GM12878 (cell line): ENCODE measurements at regions not wholly inside any gene's neighbourhood (a gene's known extent, or its start where the extent isn't known, plus 50 kb on each side); places are given as distances from the start of the nearest gene placed in this dataset.

Source experiments
- ATAC-seq: fragments of 200-7000 bp; cut with Tn5 transposase; 3 replicates; pipeline ENCODE4 v1.9.1; 2020; ENCODE audit warnings: mild to moderate bottlenecking, moderate library complexity
- BruUV-seq: library from RNA; stranded (reverse); fragments of 400-500 nt; replicated peaks from 2 replicates; lab custom pipeline; 2021; lab: Mats Ljungman, UMichigan
- CTCF ChIA-PET: fragments of 300-600 bp; sonication (Branson Sonifier 250); formaldehyde crosslinking; extraction: SDS; loops from one replicate; lab custom pipeline; 2021; ENCODE audit warnings: inconsistent platforms; lab: Yijun Ruan, JAX
- POLR2A ChIA-PET: fragments of 350-600 bp; formaldehyde crosslinking; extraction: SDS; loops from one replicate; lab custom pipeline; 2021; ENCODE audit warnings: inconsistent platforms; lab: Charles Lee
- RAD21 ChIA-PET: fragments of 300-600 bp; sonication (Branson Sonifier 250); formaldehyde crosslinking; loops from one replicate; lab custom pipeline; 2023; ENCODE audit warnings: antibody characterized with exemption; ENCODE audit not compliant: unreplicated experiment; lab: Charles Lee
- SMC1A ChIA-PET: fragments of 300-600 bp; sonication (Branson Sonifier 250); formaldehyde crosslinking; loops from one replicate; lab custom pipeline; 2023; ENCODE audit not compliant: unreplicated experiment, uncharacterized antibody; lab: Charles Lee
- DNase-seq: peaks from one replicate; pipeline ENCODE4 v3.0.0-alpha.2; 2011; ENCODE audit warnings: low read depth, low spot score
- FAIRE-seq: peaks from 3 replicates; lab custom pipeline; 2011; peaks lifted over from hg19 to GRCh38; lab: Jason Lieb, UNC
- H2AFZ ChIP-seq: 2 replicates; pipeline ENCODE4 v1.6.0; 2011; ENCODE audit warnings: low read depth, low read length, control low read depth; ENCODE audit not compliant: control insufficient read depth
- H3K27ac ChIP-seq: 2 replicates; pipeline ENCODE4 v1.5.1; 2011; ENCODE audit warnings: control low read depth; ENCODE audit not compliant: control insufficient read depth, insufficient read depth
- H3K27me3 ChIP-seq, 2 experiments: replicated peaks in 1 of 2; 2 replicates each; pipeline versions ENCODE4 v1.6.0 to v1.6.1; 2011; ENCODE audit warnings: low read length in 1 of 2; ENCODE audit not compliant: control insufficient read depth in 2 of 2, insufficient read depth in 2 of 2
- H3K36me3 ChIP-seq, 2 experiments: 2 replicates each; pipeline ENCODE4 v1.5.1; 2011; ENCODE audit warnings: low read length in 1 of 2; ENCODE audit not compliant: control insufficient read depth in 2 of 2, insufficient read depth in 2 of 2
- H3K4me1 ChIP-seq: 2 replicates; pipeline ENCODE4 v1.6.1; 2011; ENCODE audit warnings: mild to moderate bottlenecking, low read length, moderate library complexity, mixed read lengths; ENCODE audit not compliant: control insufficient read depth, insufficient read depth
- H3K4me2 ChIP-seq: 2 replicates; pipeline ENCODE4 v1.6.0; 2011; ENCODE audit warnings: control low read depth; ENCODE audit not compliant: control insufficient read depth, insufficient read depth
- H3K4me3 ChIP-seq: fragments of 200-600 bp; sonication (generic); 2 replicates; pipeline ENCODE4 v1.5.1; 2016
- H3K79me2 ChIP-seq: 2 replicates; pipeline ENCODE4 v1.6.0; 2011; ENCODE audit warnings: low read length; ENCODE audit not compliant: control insufficient read depth, insufficient read depth
- H3K9ac ChIP-seq: 2 replicates; pipeline ENCODE4 v1.8.0; 2011; ENCODE audit warnings: low read length, control low read depth, mixed read lengths; ENCODE audit not compliant: control insufficient read depth, insufficient read depth
- H3K9me3 ChIP-seq: replicated peaks from 3 replicates; pipeline ENCODE4 v1.5.1; 2011; ENCODE audit warnings: mild to moderate bottlenecking, low read length; ENCODE audit not compliant: control insufficient read depth, insufficient read depth
- H4K20me1 ChIP-seq: 2 replicates; pipeline ENCODE4 v1.6.0; 2011; ENCODE audit not compliant: control insufficient read depth, insufficient read depth
- ATF2 ChIP-seq: IDR thresholded peaks from 2 replicates; pipeline ENCODE4 v1.6.1; 2012; ENCODE audit warnings: low read length, inconsistent platforms
- CBFB ChIP-seq: IDR thresholded peaks from 2 replicates; pipeline ENCODE4 v1.6.1; 2016; ENCODE audit warnings: antibody characterized with exemption, low read depth
- HDAC2 ChIP-seq: fragments of 200-600 bp; sonication (generic); IDR thresholded peaks from 2 replicates; pipeline ENCODE4 v1.6.1; 2017
- IKZF1 ChIP-seq: fragments of 450-650 bp; conservative IDR thresholded peaks from 2 replicates; pipeline ENCODE4 v1.6.1; 2017; ENCODE audit warnings: antibody characterized with exemption, mild to moderate bottlenecking
- POLR2A ChIP-seq: IDR thresholded peaks from 2 replicates; pipeline ENCODE4 v1.6.1; 2011; ENCODE audit warnings: low read depth, mild to moderate bottlenecking, low read length
- WGBS: methylation state at CpG from one replicate; pipeline ENCODE4 v1.1.6; 2016; ENCODE audit warnings: low lambda C conversion rate; ENCODE audit not compliant: insufficient replicate concordance, insufficient coverage; ENCODE audit errors: missing lambda C conversion rate; 5-methylcytosine and 5-hydroxymethylcytosine counted together
- in situ Hi-C: fragments of 300-500 bp; cut with MboI; formaldehyde crosslinking; loops from 9 replicates; pipeline ENCODE4 v1.14.3; 2018; ENCODE audit warnings: mixed read lengths
- intact Hi-C: fragments of 100-400 bp; cut with micrococcal nuclease; formaldehyde crosslinking; loops from one replicate; pipeline ENCODE4 v1.14.2; 2022; ENCODE audit not compliant: unreplicated experiment

DNA sequence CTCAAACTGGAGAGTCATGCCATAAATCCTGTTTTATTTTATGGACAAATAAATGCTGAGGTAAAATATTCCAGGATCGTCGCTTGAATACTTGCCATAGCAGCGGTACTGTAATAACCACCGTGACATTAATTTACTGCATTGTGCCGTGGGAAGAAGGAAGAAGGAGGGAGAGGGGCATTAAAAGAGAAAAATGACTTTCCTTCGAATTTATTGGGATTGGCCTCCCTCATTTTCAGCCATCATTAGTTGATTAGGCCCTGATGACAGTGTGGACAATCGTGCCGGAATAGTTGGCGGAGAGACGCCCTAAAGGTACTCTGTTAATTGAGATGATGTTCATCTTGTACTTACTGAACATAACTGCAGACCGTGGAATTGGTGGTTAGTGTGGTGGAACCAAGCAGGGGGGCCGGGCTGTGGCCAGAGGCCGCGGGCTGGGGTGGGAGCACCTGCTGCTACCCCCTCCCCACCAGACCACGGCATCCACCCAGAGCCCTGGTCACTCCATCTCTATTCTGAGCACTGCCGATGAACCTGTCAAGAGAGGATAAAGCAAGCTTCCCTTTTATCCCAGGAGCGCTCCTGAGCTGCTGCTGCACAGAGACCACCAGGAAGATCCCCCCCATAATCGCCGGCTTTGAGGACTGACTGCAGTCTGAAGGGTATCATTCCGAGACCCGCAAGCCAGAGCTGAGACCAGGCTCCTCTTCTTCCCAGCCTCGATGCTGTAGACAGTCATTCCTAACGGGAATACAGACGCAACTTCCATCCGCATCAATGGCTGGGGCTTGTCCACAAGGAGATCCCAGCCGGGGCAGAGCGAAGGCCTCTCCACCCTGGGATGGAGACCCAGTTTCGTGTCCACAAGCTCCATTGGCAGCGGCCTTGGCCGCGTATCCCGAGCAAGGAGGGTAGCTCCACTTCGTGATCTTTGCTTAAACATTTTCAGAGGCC lies 168.3 kb upstream of the TSHZ3 start:
- DNase-seq (no peak), FAIRE-seq (no peak), ATAC-seq (no peak)
- ChIA-PET CTCF (no interaction called here), POLR2A (no interaction called here), RAD21 (no interaction called here), SMC1A (no interaction called here)
- H3K9me3 ChIP-seq = no peaks in the 10 kb centered on the region; the same call in 2 of the 3 replicates
- H3K36me3 ChIP-seq = no peaks in the 10 kb centered on the region
- BruUV-seq = no TSS peak
- H2AFZ ChIP-seq = no peak overlapping the region
- TF ChIP-seq HDAC2 (no peak), IKZF1 (no peak), POLR2A (no peak), CBFB (no peak)
- H3K27ac ChIP-seq = no peak overlapping the region
- H3K79me2 ChIP-seq = no peaks in the 10 kb centered on the region
- H3K4me2 ChIP-seq = no peak overlapping the region
- H3K9ac ChIP-seq = no peak overlapping the region
- in situ Hi-C loops (no loop called here), intact Hi-C loops (no loop called here)
- 59% methylated on average over 33 of the region's 33 CpGs for WGBS
- no peak overlapping the region for H3K4me3 ChIP-seq
- H3K27me3 ChIP-seq = no peaks in the 10 kb centered on the region
- H3K4me1 ChIP-seq = no peaks in the 10 kb centered on the region
- no peaks in the 10 kb centered on the region for H4K20me1 ChIP-seq

DNA sequence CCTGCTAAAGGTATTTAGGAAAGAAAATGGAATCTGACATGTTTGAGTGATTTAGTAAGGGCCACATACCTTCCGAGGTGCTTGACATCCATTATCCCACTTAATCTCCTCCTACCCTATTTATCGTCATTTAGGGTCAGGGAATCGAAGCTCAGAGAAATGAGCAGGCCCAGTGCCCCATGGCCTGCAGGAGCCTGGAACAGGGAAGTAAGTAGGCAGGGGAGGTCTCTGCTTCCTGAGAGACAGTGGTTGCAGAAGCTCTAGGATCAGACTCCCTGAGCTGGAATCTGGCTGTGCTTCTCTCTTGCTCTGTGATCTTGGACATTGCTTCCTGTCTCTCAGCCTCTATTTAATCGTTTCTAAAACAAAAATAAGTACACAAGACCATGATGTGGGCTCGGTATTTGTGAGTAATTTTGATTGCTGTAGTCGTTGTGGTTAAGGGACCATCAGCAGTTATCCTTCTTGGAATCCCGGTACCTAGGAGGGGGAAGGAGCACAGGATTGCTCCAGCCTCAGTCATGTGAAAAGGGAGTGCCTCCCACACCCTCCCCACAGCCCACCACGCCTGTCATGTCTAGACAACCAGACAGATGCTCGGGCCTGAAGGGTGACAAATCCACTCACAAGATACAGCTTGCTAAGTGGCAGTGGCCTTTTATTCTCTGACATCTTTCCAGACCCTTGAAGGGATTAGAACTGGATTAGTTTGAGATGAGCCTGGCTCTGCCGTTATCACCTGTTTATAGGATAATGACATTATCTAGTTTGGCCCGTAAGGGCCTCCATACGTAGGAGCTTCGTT lies 169.2 kb upstream of the TSHZ3 start:
- WGBS = 16% methylated on average over 13 of the region's 13 CpGs
- ATAC-seq = no peak
- Histone ChIP-seq H3K4me2 (no peak overlapping the region), H3K27me3 (no peaks in the 10 kb centered on the region), H3K4me1 (no peaks in the 10 kb centered on the region), H3K79me2 (no peaks in the 10 kb centered on the region), H3K36me3 (no peaks in the 10 kb centered on the region), H3K4me3 (no peak overlapping the region), H2AFZ (no peak overlapping the region), H3K9ac (no peak overlapping the region), H3K9me3 (no peaks in the 10 kb centered on the region; the same call in 2 of the 3 replicates), H4K20me1 (no peaks in the 10 kb centered on the region), H3K27ac (no peak overlapping the region)
- ChIA-PET SMC1A (no interaction called here), POLR2A (no interaction called here), RAD21 (no interaction called here), CTCF (no interaction called here)
- no peak for TF ChIP-seq ATF2
- in situ Hi-C loops (no loop called here), intact Hi-C loops (no loop called here)
- no TSS peak for BruUV-seq
- no peak for DNase-seq
- no peak for FAIRE-seq
